Activated T-cell treated with anti-CD3 and anti-CD28 coated beads, Interleukin-2, amount 50 U/mL, for 1 hour (primary cell): ENCODE measurements at regions not wholly inside any gene's neighbourhood (a gene's known extent, or its start where the extent isn't known, plus 50 kb on each side); places are given as distances from the start of the nearest gene placed in this dataset.

Experiments used
- DNase-seq: peaks from one replicate; pipeline ENCODE4 v3.0.0-alpha.2; 2020

DNA sequence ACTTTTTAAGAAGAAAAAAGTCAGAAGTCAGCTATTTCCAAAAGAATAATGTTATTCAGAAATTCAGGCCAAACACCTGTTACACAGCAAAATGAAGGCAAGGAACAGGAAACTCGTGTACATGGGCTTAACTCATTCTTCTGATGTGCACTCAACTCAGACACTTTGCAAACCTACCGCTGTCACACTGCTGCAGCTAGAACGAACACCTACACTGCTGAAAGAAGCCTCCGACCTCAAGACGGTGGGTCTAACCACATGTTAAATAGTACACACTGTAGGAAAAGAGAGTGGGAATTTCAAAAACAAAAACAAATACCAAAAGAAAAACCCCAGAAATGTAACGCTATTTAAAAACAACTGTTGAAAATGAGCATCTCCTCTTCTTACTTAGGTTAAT is 384.5 kb downstream of the IRX1 start:
- no peak for DNase-seq

DNA sequence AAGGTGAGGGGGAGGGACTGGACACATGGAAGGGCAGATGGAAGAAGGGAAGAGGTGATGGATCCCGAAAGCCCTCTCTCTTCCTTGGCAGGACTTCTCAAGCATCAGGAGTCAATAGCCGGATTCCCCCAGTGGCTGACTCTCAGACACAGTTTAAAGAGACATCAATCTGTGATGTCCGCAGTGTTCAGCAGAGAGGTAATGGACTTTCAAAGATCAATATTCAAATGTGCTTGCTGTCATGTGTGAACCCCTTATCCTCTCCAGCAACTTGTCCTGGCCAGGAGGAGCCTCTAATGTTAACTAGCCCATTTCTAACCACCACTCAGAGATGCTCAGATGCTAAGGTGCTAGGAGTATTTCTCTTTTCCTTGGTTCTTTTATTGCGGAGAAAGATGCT is 392.2 kb downstream of the IRX1 start:
- DNase-seq, result no peak

- no peak for DNase-seq
Observed at GRCh38 chr5:3993856-3994473, 398.3 kb downstream of the IRX1 start.

DNA sequence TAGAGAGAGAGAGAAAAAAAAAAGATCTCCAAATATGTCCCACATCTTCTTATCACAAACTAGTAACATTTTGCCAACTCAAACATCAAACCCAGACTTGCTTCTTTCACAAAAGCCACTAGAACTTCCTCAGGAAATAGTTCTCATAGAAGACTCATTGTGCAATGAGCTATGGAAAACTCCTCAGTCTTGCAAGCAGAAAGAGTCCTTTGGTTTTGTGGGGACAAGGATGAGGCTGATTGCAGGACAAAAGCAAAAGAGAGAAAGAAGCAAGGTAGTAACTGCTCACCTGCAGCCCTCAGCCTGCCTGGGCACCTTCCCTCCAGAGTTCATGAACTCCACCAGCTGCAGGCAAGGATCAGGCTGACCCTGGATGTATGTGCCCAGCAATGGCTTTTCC is 399.0 kb downstream of the IRX1 start:
- no peak for DNase-seq

- no peak for DNase-seq
Observed at GRCh38 chr5:3995954-3996619, 400.5 kb downstream of the IRX1 start.

DNA sequence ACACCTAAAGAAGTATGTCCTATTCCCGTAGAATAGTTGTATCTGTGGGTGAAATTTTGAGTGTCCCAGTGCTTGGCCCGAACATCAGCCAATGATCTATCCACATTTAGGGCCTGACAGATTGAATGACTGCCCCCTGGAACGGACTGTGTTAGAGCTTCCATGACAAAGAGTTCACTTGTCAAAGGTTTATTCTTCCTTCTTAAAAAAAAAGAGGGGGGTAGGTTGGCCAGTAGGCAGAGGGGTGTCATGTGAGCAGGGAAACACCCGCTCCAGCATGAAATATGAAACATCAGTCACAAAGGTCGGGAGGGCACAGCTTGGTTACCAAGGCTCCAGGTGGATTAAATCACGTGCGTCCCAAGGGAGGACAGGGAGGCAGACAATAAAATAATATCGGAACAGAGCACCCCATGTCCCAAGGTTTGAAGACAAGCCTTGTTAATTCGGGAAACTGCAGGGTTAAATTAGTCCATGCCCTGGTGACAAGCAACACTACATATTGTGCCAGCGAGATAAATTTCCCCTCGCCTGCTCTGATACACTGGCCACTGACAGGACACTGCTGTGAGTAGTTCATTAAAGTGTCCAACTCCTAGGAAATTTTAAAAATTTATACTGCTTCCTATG is 401.2 kb downstream of the IRX1 start:
- DNase-seq, result no peak

GRCh38 chr5:3997670-3998069 is 402.0 kb downstream of the IRX1 start:
- DNase-seq, result no peak

DNA sequence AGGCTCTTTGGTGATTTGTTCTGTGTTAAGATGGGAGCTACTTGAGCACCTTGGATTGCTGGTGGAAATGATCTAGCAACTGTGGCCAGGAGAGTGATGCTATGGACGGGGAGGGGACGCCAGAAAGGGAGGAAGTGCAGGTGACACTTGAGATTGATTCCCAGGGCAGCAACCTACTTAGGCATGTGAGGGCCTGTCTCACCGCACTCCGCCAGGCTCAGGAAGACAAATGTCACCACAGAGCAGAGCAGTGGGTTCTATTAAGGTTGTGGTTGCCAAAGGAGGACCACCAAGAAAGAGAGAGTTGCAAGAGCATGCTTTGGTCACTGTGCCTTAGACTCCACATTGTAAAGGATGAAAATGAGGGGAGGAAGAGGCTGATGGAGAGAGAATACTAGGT is 404.3 kb downstream of the IRX1 start:
- DNase-seq, result no peak

- no peak for DNase-seq
Observed at GRCh38 chr5:4001004-4001403, 405.4 kb downstream of the IRX1 start.

GRCh38 chr5:4001758-4002533 is 406.3 kb downstream of the IRX1 start:
- DNase-seq, result no peak

DNA sequence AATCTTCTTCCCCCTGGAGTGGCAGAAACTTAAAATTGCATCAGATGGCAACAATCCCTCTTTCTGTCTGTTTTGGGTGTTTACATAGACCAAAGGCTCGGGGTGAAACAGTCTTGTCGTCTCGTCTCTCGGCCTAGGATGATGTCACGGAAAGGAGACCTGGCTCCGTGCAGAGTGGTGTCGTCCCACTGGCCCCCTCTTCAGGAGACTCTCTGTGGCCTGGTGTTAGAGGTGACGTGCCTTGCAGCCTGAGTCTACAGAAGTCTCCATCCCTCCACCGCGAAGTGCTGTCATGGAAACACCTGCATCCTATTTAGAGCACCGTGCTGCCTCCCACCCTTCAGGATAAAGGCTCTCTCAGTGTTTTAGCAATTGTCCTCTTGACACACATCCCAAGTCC is 409.7 kb downstream of the IRX1 start:
- no peak for DNase-seq

- no peak for DNase-seq
Observed at GRCh38 chr5:4007001-4007400, 411.4 kb downstream of the IRX1 start.

- no peak for DNase-seq
Observed at GRCh38 chr5:4011943-4012342, 416.3 kb downstream of the IRX1 start.

GRCh38 chr5:4013106-4013898 is 417.7 kb downstream of the IRX1 start:
- no peak for DNase-seq

DNA sequence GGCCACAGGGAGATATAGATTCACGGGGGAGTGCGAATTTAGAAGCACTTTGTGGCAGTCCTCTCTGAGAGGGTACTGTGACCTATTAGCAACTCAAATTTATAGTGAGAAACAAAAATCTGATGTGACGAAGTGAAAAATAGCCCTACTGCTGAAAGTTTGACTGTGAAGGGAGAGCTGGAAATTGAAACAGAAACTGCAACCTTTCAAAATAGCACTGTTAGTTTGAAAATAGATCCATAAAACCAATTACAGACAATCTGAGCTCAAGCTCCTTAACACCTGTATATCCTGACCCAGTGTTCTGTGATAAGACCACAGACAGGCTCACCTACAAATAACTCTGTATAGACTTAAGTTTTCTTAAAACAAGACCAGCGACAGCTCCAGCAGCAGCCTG is 420.1 kb downstream of the IRX1 start:
- DNase-seq, result no peak

GRCh38 chr5:4017076-4017803 is 421.6 kb downstream of the IRX1 start:
- no peak for DNase-seq

- DNase-seq, result no peak
Observed at GRCh38 chr5:4018007-4018406, 422.4 kb downstream of the IRX1 start.

- no peak for DNase-seq
Observed at GRCh38 chr5:4019009-4019769, 423.6 kb downstream of the IRX1 start.

GRCh38 chr5:4019841-4020240 is 424.2 kb downstream of the IRX1 start:
- no peak for DNase-seq

- DNase-seq, result no peak
Observed at GRCh38 chr5:4020400-4020799, 424.8 kb downstream of the IRX1 start.

- no peak for DNase-seq
Observed at GRCh38 chr5:4022056-4022670, 426.5 kb downstream of the IRX1 start.
